ENCODE measurements at regions not wholly inside any gene's neighbourhood (a gene's known extent, or its start where the extent isn't known, plus 50 kb on each side); places are given as distances from the start of the nearest gene placed in this dataset.

DNA sequence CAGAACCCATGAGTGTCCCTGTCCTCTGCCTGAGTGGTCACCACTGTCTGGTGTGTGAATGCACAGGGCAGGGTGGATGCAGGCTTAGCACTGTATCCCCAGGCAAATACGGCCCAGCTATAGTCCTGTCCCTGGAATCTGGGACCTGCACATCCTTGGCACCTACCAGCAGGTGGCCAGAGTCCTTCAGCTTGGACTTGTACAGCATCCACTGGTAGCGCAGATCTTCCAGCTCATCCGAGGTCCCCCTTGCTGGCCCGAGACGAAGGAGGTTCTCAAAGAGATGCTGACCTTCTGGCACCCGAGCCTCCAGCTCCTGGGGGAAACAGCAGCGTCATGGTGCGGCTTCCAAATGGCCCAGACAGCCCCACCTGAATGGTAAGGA, 83.4 kb downstream of the SYNE3 start:
- TF ChIP-seq CTCF (IDR thresholded peaks at IDR 0.05; ENCODE audit: low read depth, low read length, poor library complexity, severe bottlenecking) = no peak
- TF ChIP-seq EZH2phosphoT487 (IDR thresholded peaks at IDR 0.05; ENCODE audit: borderline replicate concordance, low read length) = no peak
